ENCODE measurements at regions not wholly inside any gene's neighbourhood (a gene's known extent, or its start where the extent isn't known, plus 50 kb on each side); places are given as distances from the start of the nearest gene placed in this dataset.

- no peaks in the 10 kb centered on the region for H3K27me3 ChIP-seq (ENCODE audit: control insufficient read depth, insufficient read depth, low read length)
- no peak for DNase-seq (ENCODE audit: low read depth)
- no peak for TF ChIP-seq CTCF (IDR thresholded peaks at IDR 0.05; ENCODE audit: insufficient read depth, low read depth, low read length)
- ChIA-PET POLR2A (no interaction called here), CTCF (no interaction called here)
- no peaks in the 10 kb centered on the region for H3K36me3 ChIP-seq (ENCODE audit: control insufficient read depth, insufficient read depth, low read length)
- H3K4me3 ChIP-seq (ENCODE audit: low read depth, low read length): no peak overlapping the region
These were observed 432.5 kb downstream of the RBFOX1 start for GRCh38 chr16:7765079-7765550.

DNA sequence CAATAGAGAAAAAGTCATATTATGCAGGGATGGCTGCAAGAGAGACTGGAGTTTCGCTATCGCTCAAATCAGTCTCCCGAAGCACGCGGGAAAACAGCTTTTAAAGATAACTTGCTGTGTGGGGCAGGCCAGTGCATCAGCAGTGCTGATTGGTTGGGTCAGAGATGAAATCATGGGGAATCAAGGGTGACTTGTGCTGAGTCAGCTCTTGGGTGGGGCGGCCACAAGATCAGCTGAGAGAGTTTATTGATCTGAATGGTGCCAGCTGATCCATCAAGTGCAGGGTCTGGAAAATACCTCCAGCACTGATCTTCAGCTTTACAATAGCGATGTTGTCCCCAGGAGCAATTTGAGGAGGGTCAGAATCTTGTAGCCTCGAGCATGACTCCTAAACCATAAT is 430.5 kb downstream of the RBFOX1 start:
- CTCF ChIA-PET: no interaction called here

More for the DNA sequence above, 430.5 kb downstream of the RBFOX1 start:
- Histone ChIP-seq H3K36me3 (ENCODE audit: control insufficient read depth, insufficient read depth, low read length) (no peaks in the 10 kb centered on the region), H3K4me3 (ENCODE audit: low read depth, low read length) (no peak overlapping the region), H3K27me3 (ENCODE audit: control insufficient read depth, insufficient read depth, low read length) (no peaks in the 10 kb centered on the region)
- TF ChIP-seq CTCF (IDR thresholded peaks at IDR 0.05; ENCODE audit: insufficient read depth, low read depth, low read length): no peak
- POLR2A ChIA-PET: no interaction called here
- DNase-seq (ENCODE audit: low read depth): no peak
